GM20000 (cell line): ENCODE measurements at regions not wholly inside any gene's neighbourhood (a gene's known extent, or its start where the extent isn't known, plus 50 kb on each side); places are given as distances from the start of the nearest gene placed in this dataset.

Experiments used
- DNase-seq: peaks from one replicate; pipeline ENCODE4 v3.0.0; 2012; ENCODE audit warnings: low spot score
- CTCF ChIP-seq: IDR thresholded peaks from 2 replicates; pipeline ENCODE4 v1.5.1; 2012; ENCODE audit warnings: mild to moderate bottlenecking, control low read depth; ENCODE audit errors: extremely low read depth, missing control alignments

GRCh38 chr4:33187035-33187434 lies 2466.9 kb downstream of the PCDH7 start:
- no peak for DNase-seq

GRCh38 chr4:33188733-33189132 lies 2468.6 kb downstream of the PCDH7 start:
- TF ChIP-seq CTCF = no peak
- no peak for DNase-seq

More at GRCh38 chr4:33187035-33187434, 2466.9 kb downstream of the PCDH7 start:
- TF ChIP-seq CTCF = no peak

DNA sequence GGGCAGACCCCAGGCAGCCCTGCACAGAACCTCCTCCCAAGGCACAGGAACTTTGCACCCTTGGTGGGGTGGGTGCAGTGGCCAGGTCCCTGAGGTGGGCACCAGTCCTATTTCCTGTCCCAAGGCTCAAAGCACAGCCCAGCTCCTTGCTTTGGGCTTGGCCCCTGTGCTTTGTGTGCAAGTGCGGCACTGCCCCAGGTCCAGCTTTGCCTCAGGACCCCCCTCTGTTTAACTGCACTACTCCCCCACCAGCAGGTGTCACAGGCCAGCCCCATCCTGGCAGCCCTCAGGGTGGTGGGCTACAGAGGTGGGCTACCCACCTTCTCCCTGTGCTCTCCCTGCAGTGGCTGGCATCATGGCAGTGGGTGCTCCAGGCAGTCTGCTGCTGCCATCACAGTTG lies 2469.0 kb downstream of the PCDH7 start:
- TF ChIP-seq CTCF = no peak
- DNase-seq = no peak

DNA sequence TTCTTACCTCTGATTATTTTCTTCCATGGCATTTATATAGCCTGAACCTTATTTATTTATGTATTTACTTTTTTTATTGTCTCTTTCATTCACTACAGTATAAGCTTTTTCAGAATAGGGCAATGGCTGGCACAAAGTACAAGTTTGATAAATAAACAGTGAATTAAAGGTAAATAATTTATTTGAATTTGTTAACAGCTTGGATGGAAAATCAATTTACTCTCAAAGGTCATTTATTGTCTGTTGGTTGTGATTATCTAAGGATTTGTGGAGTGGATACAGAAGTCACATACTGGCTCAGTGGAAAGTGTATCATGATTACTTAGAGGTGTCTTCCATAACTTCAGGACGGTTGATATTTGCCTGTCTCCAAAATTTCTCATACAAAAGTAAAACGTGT lies 2472.9 kb downstream of the PCDH7 start:
- no peak for DNase-seq

DNA sequence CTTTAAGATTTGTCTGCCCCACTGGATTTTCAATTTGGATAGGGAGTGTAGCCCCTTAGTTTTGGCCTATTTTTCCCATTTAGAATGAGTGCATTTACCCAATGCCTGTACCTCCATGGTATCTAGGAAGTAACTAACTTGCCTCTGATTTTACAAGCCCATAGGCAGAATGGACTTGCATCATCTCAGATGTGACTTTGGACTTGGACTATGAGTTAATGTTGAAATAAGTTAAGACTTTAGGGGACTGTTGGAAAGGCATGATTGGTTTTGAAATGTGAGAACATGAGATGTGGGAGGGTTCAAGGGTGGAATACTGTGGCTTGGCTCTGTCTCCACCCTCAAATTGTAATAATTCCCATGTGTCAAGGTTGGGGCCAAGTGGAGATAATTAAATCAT lies 2480.2 kb downstream of the PCDH7 start:
- no peak for TF ChIP-seq CTCF

More for the DNA sequence above, 2472.9 kb downstream of the PCDH7 start:
- no peak for TF ChIP-seq CTCF

DNA sequence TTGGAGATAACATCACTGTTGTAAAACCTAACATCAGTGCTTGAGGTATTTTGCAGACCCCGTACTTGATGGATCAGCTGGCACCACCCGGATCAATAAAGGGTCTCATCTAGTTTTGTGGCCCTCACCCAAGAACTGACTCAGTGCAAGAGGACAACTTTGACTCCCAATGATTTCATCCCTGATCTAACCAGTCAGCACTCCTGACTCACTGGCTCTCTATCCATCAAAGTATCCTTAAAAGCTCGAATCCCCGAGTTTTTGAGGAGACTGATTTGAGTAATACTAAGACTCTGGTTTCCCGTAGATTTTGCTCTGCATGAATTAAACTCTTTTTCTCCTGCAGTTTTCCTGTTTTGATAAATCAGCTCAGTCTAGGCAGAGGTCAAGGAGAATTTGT lies 2498.1 kb downstream of the PCDH7 start:
- no peak for TF ChIP-seq CTCF
- no peak for DNase-seq

More for the DNA sequence above, 2480.2 kb downstream of the PCDH7 start:
- no peak for DNase-seq

DNA sequence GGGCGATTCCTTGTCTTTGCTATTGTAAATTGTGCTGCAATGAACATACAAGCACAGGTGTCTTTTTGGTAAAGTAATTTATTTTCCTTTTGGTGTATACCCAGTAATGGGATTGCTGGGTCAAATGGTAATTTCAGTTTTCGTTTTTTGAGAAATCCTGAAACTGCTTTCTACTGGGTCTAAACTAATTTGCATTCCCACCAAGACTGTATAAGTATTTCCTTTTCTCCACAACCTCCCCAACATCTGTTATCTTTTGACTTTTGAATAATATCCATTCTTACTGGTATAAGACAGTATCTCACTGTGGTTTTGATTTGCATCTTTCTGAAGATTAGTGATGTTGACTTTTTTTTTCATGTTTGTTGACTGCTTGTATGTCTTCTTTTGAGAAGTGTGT lies 2506.0 kb downstream of the PCDH7 start:
- DNase-seq = no peak
- TF ChIP-seq CTCF = no peak
